ENCODE measurements at regions not wholly inside any gene's neighbourhood (a gene's known extent, or its start where the extent isn't known, plus 50 kb on each side); places are given as distances from the start of the nearest gene placed in this dataset.

- Histone ChIP-seq H3K27ac (ENCODE audit: low read depth, low read length) (no peak overlapping the region), H3K36me3 (ENCODE audit: control insufficient read depth in 3 of 3, insufficient read depth in 3 of 3, low read length in 3 of 3) (no peaks in the 10 kb centered on the region), H3K4me1 (ENCODE audit: control insufficient read depth in 3 of 3, insufficient read depth in 3 of 3, low read length in 3 of 3) (no peaks in the 10 kb centered on the region), H3K9me3 (ENCODE audit: control insufficient read depth in 3 of 3, low read length in 3 of 3) (no peaks in the 10 kb centered on the region), H3K9ac (ENCODE audit: low read depth in 1 of 3, low read length in 3 of 3) (no peak overlapping the region), H3K27me3 (ENCODE audit: control insufficient read depth in 3 of 3, insufficient read depth in 3 of 3, low read length in 3 of 3) (no peaks in the 10 kb centered on the region), H3K4me3 (ENCODE audit: low read length in 3 of 3) (no peak overlapping the region)
Observed at GRCh38 chr13:83281654-83282053, 600.6 kb downstream of the SLITRK1 start.

- no peaks in the 10 kb centered on the region for H3K4me1 ChIP-seq (ENCODE audit: control insufficient read depth in 3 of 3, insufficient read depth in 3 of 3, low read length in 3 of 3)
- no peaks in the 10 kb centered on the region for H3K27me3 ChIP-seq (ENCODE audit: control insufficient read depth in 3 of 3, insufficient read depth in 3 of 3, low read length in 3 of 3)
Observed at GRCh38 chr13:83274679-83275078, 607.6 kb downstream of the SLITRK1 start.

DNA sequence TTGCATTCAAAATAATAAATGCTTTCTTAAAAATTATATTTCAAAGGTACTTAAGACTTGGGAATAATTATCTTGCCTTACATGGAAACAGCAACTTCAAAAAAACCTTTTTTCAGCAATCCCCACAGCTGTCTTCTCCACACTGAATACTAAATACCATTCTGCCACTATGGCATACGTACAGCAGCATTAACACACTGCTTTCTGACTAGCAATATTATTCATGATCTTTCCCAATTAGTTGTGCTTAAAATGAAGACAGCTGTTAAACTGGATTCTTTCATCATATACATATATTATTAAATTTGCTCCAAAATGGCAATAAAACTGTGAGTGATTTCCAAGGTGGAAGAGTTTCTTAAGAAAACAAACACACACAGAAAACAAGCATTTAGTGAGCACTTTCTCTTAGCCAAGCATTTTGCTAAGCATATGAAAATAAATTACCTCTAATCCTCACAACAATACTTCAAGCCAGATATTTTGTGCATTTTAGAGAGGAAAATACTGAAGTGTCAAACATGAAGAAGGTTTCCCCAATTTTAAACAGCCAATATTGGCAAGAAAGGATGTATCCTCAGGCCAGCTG lies 609.5 kb downstream of the SLITRK1 start:
- H3K4me3 ChIP-seq (ENCODE audit: low read length in 3 of 3): no peak overlapping the region
- H3K27ac ChIP-seq (ENCODE audit: low read depth, low read length): no peak overlapping the region
- H3K27me3 ChIP-seq (ENCODE audit: control insufficient read depth in 3 of 3, insufficient read depth in 3 of 3, low read length in 3 of 3): no peaks in the 10 kb centered on the region
- H3K9me3 ChIP-seq (ENCODE audit: control insufficient read depth in 3 of 3, low read length in 3 of 3): no peaks in the 10 kb centered on the region
- no peak overlapping the region for H3K9ac ChIP-seq (ENCODE audit: low read depth in 1 of 3, low read length in 3 of 3)
- no peaks in the 10 kb centered on the region for H3K36me3 ChIP-seq (ENCODE audit: control insufficient read depth in 3 of 3, insufficient read depth in 3 of 3, low read length in 3 of 3)
- H3K4me1 ChIP-seq (ENCODE audit: control insufficient read depth in 3 of 3, insufficient read depth in 3 of 3, low read length in 3 of 3): no peaks in the 10 kb centered on the region

More at GRCh38 chr13:83274679-83275078, 607.6 kb downstream of the SLITRK1 start:
- no peaks in the 10 kb centered on the region for H3K36me3 ChIP-seq (ENCODE audit: control insufficient read depth in 3 of 3, insufficient read depth in 3 of 3, low read length in 3 of 3)
- H3K4me3 ChIP-seq (ENCODE audit: low read length in 3 of 3): no peak overlapping the region
- no peaks in the 10 kb centered on the region for H3K9me3 ChIP-seq (ENCODE audit: control insufficient read depth in 3 of 3, low read length in 3 of 3)
- H3K9ac ChIP-seq (ENCODE audit: low read depth in 1 of 3, low read length in 3 of 3): no peak overlapping the region
- H3K27ac ChIP-seq (ENCODE audit: low read depth, low read length): no peak overlapping the region

DNA sequence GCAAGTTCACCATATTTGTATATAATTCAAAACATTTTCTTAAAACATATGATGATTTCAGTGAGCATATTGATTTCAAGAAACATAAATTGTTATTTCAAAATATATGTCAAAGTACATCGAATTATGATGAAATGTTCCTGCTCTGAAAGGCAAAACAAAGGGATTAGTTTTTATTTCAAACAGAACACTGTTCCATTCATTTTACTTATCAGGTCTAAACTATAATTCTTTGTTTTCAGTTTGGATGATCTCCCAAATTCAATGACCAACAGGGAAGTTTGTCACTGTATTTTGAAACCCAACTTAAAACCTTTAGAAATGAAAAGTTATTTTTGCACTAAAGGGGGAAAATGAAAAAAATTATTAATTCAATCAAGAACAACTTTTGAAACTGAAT lies 610.2 kb downstream of the SLITRK1 start:
- no peak overlapping the region for H3K9ac ChIP-seq (ENCODE audit: low read depth in 1 of 3, low read length in 3 of 3)
- H3K36me3 ChIP-seq (ENCODE audit: control insufficient read depth in 3 of 3, insufficient read depth in 3 of 3, low read length in 3 of 3): no peaks in the 10 kb centered on the region
- H3K9me3 ChIP-seq (ENCODE audit: control insufficient read depth in 3 of 3, low read length in 3 of 3): no peaks in the 10 kb centered on the region
- H3K27me3 ChIP-seq (ENCODE audit: control insufficient read depth in 3 of 3, insufficient read depth in 3 of 3, low read length in 3 of 3): no peaks in the 10 kb centered on the region
- H3K4me1 ChIP-seq (ENCODE audit: control insufficient read depth in 3 of 3, insufficient read depth in 3 of 3, low read length in 3 of 3): no peaks in the 10 kb centered on the region
- no peak overlapping the region for H3K4me3 ChIP-seq (ENCODE audit: low read length in 3 of 3)
- no peak overlapping the region for H3K27ac ChIP-seq (ENCODE audit: low read depth, low read length)

GRCh38 chr13:83265279-83265678 lies 617.0 kb downstream of the SLITRK1 start:
- Histone ChIP-seq H3K4me3 (ENCODE audit: low read length in 3 of 3) (no peak overlapping the region), H3K27me3 (ENCODE audit: control insufficient read depth in 3 of 3, insufficient read depth in 3 of 3, low read length in 3 of 3) (no peaks in the 10 kb centered on the region), H3K9me3 (ENCODE audit: control insufficient read depth in 3 of 3, low read length in 3 of 3) (no peaks in the 10 kb centered on the region), H3K27ac (ENCODE audit: low read depth, low read length) (no peak overlapping the region), H3K36me3 (ENCODE audit: control insufficient read depth in 3 of 3, insufficient read depth in 3 of 3, low read length in 3 of 3) (no peaks in the 10 kb centered on the region), H3K4me1 (ENCODE audit: control insufficient read depth in 3 of 3, insufficient read depth in 3 of 3, low read length in 3 of 3) (no peaks in the 10 kb centered on the region), H3K9ac (ENCODE audit: low read depth in 1 of 3, low read length in 3 of 3) (no peak overlapping the region)

GRCh38 chr13:83248751-83249150 lies 633.5 kb downstream of the SLITRK1 start:
- H3K36me3 ChIP-seq (ENCODE audit: control insufficient read depth in 3 of 3, insufficient read depth in 3 of 3, low read length in 3 of 3): no peaks in the 10 kb centered on the region
- no peaks in the 10 kb centered on the region for H3K27me3 ChIP-seq (ENCODE audit: control insufficient read depth in 3 of 3, insufficient read depth in 3 of 3, low read length in 3 of 3)
- H3K4me1 ChIP-seq (ENCODE audit: control insufficient read depth in 3 of 3, insufficient read depth in 3 of 3, low read length in 3 of 3): no peaks in the 10 kb centered on the region
- H3K9me3 ChIP-seq (ENCODE audit: control insufficient read depth in 3 of 3, low read length in 3 of 3): peaks cover 0 to 4% (median 3%) of the 10 kb centered on the region in 3 donors
- H3K9ac ChIP-seq (ENCODE audit: low read depth in 1 of 3, low read length in 3 of 3): no peak overlapping the region
- no peak overlapping the region for H3K27ac ChIP-seq (ENCODE audit: low read depth, low read length)
- H3K4me3 ChIP-seq (ENCODE audit: low read length in 3 of 3): no peak overlapping the region

DNA sequence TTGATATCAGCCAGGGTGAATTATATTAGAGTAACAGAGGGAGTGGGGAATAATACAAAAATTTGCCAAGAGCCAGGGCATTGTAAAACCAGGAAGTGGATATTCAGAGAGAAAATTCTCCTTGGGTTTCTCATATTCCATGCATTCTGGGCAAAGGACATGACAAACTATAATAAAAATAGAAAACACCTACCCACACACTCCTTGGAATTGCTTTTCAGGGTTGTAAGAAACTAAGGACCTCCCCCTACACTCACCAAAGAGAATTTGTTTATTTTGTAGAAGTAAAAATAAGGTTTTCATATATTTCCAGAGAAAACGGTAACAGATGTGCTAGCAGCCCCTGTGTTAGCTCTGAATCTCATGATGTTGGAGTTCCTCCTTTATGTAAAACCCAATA lies 649.6 kb downstream of the SLITRK1 start:
- no peaks in the 10 kb centered on the region for H3K9me3 ChIP-seq (ENCODE audit: control insufficient read depth in 3 of 3, low read length in 3 of 3)
- H3K9ac ChIP-seq (ENCODE audit: low read depth in 1 of 3, low read length in 3 of 3): no peak overlapping the region
- H3K27ac ChIP-seq (ENCODE audit: low read depth, low read length): no peak overlapping the region
- no peak overlapping the region for H3K4me3 ChIP-seq (ENCODE audit: low read length in 3 of 3)
- no peaks in the 10 kb centered on the region for H3K36me3 ChIP-seq (ENCODE audit: control insufficient read depth in 3 of 3, insufficient read depth in 3 of 3, low read length in 3 of 3)
- H3K27me3 ChIP-seq (ENCODE audit: control insufficient read depth in 3 of 3, insufficient read depth in 3 of 3, low read length in 3 of 3): no peaks in the 10 kb centered on the region
- no peaks in the 10 kb centered on the region for H3K4me1 ChIP-seq (ENCODE audit: control insufficient read depth in 3 of 3, insufficient read depth in 3 of 3, low read length in 3 of 3)

DNA sequence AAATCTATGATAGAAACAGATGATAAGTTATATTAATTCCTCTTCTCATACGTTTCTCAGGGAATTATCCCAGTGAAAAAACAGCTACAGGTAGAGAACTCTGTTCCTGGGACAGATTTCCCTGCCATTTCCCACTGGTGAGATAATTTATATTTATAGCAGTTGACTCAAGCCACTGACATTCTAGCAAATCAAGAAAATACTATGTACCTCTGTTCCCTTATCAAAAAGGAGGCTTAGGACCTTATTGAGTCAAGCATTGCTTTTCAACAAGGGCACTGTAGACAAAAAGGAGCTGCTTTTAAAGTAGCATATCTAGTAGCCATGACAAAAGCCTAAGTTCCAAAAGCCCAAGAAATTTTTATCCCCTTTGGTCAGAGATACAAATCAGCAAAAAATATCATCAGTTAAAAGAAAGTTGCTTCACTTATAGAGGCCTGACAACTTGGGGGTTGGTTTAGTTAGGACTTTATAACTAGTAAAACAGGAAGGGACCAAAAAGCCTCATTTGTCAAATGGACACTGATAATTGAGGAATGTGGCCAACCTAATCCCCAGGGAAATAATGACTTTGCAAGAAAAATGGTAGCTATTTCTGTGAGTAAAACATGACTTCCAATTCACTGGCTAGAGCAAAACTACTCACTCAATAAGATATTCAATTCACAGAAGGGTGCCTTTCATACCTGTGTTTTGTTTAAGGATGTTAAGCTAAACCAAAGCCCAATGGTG lies 652.5 kb downstream of the SLITRK1 start:
- H3K9me3 ChIP-seq (ENCODE audit: control insufficient read depth in 3 of 3, low read length in 3 of 3): no peaks in the 10 kb centered on the region
- no peak overlapping the region for H3K9ac ChIP-seq (ENCODE audit: low read depth in 1 of 3, low read length in 3 of 3)
- H3K4me1 ChIP-seq (ENCODE audit: control insufficient read depth in 3 of 3, insufficient read depth in 3 of 3, low read length in 3 of 3): no peaks in the 10 kb centered on the region
- H3K27ac ChIP-seq (ENCODE audit: low read depth, low read length): no peak overlapping the region
- H3K36me3 ChIP-seq (ENCODE audit: control insufficient read depth in 3 of 3, insufficient read depth in 3 of 3, low read length in 3 of 3): no peaks in the 10 kb centered on the region
- no peak overlapping the region for H3K4me3 ChIP-seq (ENCODE audit: low read length in 3 of 3)
- H3K27me3 ChIP-seq (ENCODE audit: control insufficient read depth in 3 of 3, insufficient read depth in 3 of 3, low read length in 3 of 3): no peaks in the 10 kb centered on the region

- Histone ChIP-seq H3K36me3 (ENCODE audit: control insufficient read depth in 3 of 3, insufficient read depth in 3 of 3, low read length in 3 of 3) (no peaks in the 10 kb centered on the region), H3K9me3 (ENCODE audit: control insufficient read depth in 3 of 3, low read length in 3 of 3) (no peaks in the 10 kb centered on the region), H3K4me3 (ENCODE audit: low read length in 3 of 3) (no peak overlapping the region), H3K27ac (ENCODE audit: low read depth, low read length) (no peak overlapping the region), H3K4me1 (ENCODE audit: control insufficient read depth in 3 of 3, insufficient read depth in 3 of 3, low read length in 3 of 3) (no peaks in the 10 kb centered on the region), H3K9ac (ENCODE audit: low read depth in 1 of 3, low read length in 3 of 3) (no peak overlapping the region), H3K27me3 (ENCODE audit: control insufficient read depth in 3 of 3, insufficient read depth in 3 of 3, low read length in 3 of 3) (no peaks in the 10 kb centered on the region)
Observed at GRCh38 chr13:83223546-83223945, 658.7 kb downstream of the SLITRK1 start.

DNA sequence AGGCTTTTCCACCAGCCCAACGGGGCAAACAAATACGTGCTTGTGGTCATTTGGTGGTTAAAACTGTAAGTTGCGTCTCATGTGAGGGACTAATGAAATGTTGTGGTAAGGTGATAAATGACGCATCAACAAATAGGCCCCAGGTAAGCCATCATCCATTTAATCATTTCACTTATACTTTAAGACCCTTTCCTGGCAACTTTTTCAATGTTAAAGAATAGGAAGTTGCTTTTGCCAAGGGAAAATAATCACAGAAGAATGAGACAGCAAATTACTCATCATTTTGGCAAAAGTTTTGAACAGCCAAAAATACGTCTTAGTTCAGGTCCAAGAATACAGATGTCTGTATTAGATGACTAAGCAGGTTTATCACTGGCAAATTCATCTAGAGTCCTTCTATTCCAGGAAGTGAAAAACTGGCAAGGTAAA lies 660.4 kb downstream of the SLITRK1 start:
- Histone ChIP-seq H3K27me3 (ENCODE audit: control insufficient read depth in 3 of 3, insufficient read depth in 3 of 3, low read length in 3 of 3) (no peaks in the 10 kb centered on the region), H3K27ac (ENCODE audit: low read depth, low read length) (no peak overlapping the region), H3K9ac (ENCODE audit: low read depth in 1 of 3, low read length in 3 of 3) (no peak overlapping the region), H3K4me3 (ENCODE audit: low read length in 3 of 3) (no peak overlapping the region), H3K9me3 (ENCODE audit: control insufficient read depth in 3 of 3, low read length in 3 of 3) (peaks cover 0 to 2% (median 0%) of the 10 kb centered on the region in 3 donors), H3K4me1 (ENCODE audit: control insufficient read depth in 3 of 3, insufficient read depth in 3 of 3, low read length in 3 of 3) (no peaks in the 10 kb centered on the region), H3K36me3 (ENCODE audit: control insufficient read depth in 3 of 3, insufficient read depth in 3 of 3, low read length in 3 of 3) (no peaks in the 10 kb centered on the region)
